ENCODE measurements at regions not wholly inside any gene's neighbourhood (a gene's known extent, or its start where the extent isn't known, plus 50 kb on each side); places are given as distances from the start of the nearest gene placed in this dataset.

DNA sequence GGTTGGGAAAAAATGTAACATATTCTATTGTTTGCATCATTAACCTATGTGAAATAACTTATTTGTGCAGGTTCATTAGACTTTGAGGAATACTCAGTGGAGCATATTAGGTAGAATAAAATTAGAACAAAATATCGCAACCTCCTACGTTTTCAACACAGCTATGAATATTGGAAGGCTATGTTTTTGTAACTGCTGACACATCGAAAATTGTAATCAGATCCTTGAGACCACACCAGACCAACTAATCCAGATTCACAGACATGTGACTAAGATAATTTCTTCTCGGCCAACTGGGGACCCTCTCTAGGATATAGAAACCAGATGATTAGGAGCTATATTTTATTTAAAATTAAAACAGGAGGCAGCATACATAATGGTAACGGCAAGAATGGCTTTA lies 77.5 kb upstream of the VWC2 start:
- TF ChIP-seq, protein P1, sequence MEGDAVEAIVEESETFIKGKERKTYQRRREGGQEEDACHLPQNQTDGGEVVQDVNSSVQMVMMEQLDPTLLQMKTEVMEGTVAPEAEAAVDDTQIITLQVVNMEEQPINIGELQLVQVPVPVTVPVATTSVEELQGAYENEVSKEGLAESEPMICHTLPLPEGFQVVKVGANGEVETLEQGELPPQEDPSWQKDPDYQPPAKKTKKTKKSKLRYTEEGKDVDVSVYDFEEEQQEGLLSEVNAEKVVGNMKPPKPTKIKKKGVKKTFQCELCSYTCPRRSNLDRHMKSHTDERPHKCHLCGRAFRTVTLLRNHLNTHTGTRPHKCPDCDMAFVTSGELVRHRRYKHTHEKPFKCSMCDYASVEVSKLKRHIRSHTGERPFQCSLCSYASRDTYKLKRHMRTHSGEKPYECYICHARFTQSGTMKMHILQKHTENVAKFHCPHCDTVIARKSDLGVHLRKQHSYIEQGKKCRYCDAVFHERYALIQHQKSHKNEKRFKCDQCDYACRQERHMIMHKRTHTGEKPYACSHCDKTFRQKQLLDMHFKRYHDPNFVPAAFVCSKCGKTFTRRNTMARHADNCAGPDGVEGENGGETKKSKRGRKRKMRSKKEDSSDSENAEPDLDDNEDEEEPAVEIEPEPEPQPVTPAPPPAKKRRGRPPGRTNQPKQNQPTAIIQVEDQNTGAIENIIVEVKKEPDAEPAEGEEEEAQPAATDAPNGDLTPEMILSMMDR (IDR thresholded peaks at IDR 0.05): no peak
- TF ChIP-seq POLR2A (IDR thresholded peaks at IDR 0.05): no peak
